ENCODE measurements at regions not wholly inside any gene's neighbourhood (a gene's known extent, or its start where the extent isn't known, plus 50 kb on each side); places are given as distances from the start of the nearest gene placed in this dataset.
A peak's percentile ranks its signal among the peaks of the same experiment; 100 is the strongest.

DNA sequence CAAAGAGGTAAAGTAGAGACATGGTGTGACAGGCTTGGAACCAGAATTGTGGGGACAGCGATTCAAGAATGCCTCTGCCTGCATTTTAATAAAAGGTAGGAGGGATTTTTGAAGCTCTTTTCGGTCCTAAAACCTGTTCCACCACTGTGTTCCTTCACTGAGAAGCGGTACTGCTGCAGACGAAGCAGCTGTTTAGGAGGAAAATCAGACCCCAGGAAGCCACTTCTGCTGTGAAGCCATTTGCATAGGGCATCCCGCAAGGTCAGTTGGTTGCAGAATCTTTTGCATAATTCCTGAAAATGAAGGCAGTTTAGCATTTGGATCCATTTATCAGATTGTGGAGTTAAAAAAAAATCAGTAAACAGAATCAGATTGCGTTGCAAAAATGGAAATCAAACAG, 183.3 kb upstream of the PRKCQ start:
- DNase-seq, result no peak

DNA sequence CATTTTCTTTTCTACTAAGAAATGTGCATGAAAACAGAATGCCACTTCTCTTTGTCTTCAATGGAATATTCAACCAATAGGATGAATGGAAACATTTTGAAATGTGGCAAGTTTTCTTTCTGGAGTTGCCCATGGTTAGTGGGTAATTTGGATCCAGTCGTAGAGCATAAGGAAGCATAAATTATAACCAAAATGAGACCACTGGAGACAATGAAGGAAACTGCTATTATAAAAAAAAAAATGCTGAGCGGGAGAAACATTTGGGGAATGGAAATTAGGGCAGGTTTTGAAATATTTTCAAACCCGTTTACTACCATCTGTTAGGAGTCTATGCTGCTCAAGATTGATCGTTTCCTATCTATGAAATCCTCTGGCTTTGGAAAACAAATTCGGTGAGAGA, 182.9 kb upstream of the PRKCQ start:
- DNase-seq, result no peak

DNA sequence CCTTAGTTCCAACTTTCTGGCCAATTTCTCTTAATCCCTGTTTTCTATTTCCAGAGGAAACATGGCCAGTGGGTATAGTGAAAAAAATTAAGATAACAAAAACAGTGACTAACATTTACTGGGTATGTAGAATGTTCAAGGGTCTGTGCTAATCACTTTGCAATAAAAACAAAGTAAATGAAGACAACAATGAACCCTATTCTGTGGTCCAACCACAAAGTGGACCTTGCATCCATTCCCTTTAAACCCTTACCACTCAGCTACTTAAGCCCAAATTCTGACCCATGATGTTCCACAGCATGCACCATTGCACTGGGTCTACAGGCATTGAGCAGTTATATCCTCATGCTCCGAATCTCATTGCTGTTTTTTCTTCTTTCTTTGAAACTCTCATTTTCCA, 179.9 kb upstream of the PRKCQ start:
- no peak for DNase-seq

DNA sequence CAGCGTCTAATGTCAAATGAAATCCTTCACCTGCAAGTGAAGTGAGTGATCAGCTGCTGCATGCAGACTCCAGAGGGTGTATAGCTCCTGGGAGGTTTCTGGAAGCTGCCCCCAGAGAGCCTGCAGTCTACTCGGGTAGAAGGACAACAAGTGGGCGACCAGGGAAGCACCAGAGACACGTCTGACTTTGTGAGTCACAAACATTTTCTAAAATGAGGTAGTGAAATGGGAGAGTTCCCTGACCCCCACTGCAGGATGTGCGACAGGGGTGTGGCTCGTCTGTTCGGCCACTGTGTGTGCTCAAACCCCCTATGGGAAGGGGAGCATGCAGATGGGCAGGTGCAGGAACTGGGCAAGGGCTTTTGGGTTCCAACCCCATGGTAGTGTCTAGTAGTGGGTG, 177.1 kb upstream of the PRKCQ start:
- no peak for DNase-seq

DNA sequence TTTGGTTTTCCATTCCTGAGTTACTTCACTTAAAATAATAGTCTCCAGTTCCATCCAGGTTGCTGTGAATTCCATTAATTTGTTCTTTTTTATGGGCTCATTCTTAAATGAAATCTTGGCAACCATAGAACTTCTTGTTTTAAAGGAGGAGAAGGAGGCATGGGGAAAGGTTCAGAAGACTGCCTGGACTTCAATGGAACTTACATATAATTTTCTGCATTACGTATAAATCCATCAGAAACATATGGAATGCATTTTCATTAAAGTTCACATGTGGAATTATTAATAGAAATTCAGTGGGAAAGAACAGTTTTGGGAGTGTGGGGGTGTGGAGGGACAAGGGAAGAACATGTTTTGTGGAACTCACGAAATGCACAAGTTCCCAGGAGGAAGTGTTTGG, 176.6 kb upstream of the PRKCQ start:
- DNase-seq, result no peak

DNA sequence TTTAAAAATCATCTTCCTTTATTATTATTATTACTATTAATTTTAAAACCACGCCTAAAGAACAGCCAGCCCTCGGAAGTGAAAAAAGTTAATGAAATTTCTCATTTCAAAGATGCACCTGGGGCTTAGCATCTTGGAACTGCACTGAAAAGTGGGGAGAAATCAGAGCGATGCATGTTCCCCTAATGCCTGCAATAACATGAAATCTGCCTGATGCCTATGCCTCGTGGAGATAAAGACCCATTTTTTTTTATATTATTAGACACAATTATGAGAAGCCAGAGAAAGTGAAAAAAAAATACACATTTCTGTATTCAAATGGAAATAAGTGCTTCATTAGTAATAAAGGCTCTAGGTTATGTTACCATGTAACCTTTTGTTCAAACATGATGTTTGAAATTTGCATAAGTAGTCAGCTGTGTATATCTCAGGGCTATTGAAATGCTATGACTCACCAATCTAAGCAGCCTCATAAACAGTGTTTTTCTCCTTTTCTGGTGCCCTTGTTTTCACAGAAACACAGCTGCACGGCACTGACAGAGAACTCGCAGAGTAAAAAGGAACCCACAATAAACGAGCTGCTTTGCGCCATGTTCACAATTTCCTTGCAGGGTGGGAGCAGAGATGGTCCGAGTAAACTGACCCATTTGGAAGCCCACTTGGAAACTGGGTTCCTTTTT, 175.8 kb upstream of the PRKCQ start:
- no peak for DNase-seq

DNA sequence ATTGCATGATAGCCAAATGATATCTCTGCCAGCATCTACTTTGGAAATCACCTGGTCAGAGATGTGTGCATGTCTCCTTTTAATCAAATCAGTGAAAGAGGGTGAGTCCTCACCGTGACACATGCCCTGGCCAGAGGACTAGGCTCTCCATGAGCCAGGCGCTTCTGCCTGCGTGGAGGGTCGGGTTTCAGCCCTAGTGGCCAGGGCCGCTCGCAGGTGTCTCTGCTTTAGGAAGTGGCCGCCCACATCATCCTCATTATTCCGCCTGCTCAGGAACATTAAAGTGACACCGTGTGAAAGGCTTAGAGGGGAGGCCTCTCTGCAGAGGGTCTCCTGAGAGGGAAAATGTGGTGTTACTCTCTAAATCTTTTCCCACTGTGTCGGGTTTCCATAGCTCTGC, 173.6 kb upstream of the PRKCQ start:
- DNase-seq, result no peak

DNA sequence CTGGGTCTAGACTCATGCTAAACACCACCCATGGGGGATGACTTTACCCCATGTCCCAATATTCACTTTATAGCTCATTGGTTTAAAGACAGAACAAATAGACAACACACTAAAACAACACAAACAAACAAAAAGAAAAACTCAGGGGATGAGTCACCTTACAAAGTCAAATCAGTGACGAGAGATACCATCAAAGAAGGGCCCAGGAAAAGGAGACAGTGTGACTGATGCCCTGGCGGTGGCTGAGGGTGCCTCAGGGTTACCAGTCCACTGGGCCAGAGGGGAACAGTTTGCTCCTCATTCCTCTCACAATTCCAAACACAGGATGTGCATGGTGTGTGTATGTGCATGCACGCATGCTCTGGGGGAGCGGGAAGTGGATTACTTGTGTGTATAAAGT, 171.3 kb upstream of the PRKCQ start:
- DNase-seq, result no peak

DNA sequence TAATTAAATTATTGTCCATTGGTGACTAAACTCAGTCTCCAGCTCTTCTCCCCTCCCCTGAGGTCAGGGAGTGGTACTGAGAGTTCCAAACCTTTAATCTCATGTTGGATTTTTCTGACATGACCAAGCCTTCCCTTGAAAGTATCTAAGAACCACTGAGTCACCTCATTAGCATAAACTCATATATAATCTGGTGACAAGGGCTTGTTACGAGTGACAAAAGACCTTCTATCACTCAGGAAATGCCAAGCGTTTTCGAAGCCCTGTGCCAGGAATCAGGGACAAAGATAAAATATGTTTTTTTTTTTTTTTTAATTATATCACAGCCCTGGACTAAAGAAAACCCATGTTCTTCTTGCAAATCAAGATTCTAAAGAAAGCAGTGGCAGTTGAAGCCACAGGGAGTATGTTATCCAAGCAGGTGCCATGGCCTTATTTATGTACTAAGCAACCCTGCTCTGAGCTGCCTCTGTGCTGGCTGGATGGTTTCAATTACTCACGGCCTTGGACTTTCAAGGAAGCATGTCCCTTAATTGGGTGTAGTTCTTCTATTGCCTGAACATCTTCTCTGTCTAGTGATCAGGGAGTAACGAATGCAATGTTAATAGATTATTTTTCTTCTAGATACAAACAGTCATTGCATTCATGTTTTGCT, 169.0 kb upstream of the PRKCQ start:
- DNase-seq, result no peak

DNA sequence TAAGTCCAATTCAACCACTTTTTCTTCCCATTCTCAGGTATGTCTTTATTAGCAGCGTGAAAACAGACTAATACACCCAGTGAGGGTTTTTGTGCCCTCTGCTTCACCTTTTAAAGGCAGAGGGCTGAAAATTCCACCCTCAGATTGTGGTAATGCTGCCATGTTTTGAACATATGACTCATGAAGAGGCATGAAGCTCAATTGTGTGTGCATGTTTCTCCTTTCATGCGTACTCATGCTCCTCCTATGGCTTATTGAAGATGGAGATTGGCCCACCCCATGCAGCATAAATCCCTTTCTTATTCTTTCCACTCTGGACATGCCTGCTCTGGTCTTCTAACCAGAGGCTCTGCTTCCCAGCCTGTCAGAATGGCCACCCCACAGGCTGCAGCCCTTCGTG, 168.0 kb upstream of the PRKCQ start:
- DNase-seq, result no peak

DNA sequence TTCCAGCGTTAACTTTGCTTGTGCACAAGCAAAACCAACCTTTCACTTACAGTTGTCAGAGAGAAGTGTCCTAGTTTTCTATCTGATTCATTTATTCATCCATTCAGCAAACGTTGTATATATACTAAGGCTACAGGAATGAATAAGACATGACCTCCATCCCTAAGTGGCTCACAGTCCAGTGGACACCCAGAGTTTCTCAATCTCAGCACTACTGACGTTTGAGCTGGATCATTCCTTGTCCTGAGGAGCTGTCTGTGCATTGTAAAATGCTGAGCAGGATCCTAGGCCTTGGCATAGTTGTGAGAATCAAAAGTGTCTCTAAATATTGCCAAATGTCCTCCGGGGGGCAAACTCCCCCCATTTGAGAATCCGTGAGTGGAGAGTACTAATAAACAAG, 166.7 kb upstream of the PRKCQ start:
- DNase-seq, result no peak

DNA sequence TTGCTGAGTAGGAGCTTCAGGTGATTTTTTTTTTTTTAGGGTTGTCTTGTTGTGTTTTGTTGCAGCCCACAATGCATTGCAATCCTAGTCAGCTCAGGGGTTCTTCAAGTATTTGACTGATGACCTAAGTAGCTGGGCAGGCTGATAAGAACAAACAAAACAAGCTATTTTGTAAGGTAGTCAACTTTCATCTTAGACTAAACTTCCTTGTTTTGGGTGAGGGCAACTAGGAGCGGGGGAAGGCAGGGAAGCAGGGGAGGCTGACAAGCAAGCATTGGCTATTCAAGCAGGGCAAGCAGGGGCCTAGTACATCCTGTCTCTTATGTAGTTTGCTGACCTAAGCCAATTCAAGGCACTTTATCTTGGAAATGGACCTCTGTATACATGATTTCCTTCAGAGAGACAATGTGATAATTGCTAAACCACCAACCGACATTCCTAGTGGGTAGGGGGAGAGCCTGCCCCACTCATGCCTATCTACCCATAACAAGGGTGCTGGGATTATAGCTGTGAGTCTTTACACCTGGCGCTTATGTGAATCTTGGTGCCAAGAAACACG, 163.3 kb upstream of the PRKCQ start:
- peak; percentile 2 for DNase-seq

DNA sequence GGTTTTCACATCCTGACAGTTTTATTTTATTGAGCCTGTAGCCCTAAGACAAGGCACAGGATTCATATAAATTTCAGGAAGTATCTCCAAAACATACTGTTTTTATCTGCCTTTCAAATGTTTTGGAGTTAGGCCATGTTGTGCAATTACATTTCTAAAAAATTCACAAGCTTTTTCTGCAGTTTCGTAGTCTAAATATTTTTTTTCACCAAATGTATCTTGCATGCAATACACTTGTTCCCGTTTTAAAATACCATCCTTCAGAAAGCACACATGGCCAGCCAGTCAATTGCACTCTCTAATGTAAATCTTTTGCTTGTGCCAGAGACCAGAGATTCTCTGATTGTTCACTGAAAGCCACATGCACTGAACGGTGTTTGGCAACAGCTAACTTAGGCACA, 161.5 kb upstream of the PRKCQ start:
- peak; percentile 35 for DNase-seq

DNA sequence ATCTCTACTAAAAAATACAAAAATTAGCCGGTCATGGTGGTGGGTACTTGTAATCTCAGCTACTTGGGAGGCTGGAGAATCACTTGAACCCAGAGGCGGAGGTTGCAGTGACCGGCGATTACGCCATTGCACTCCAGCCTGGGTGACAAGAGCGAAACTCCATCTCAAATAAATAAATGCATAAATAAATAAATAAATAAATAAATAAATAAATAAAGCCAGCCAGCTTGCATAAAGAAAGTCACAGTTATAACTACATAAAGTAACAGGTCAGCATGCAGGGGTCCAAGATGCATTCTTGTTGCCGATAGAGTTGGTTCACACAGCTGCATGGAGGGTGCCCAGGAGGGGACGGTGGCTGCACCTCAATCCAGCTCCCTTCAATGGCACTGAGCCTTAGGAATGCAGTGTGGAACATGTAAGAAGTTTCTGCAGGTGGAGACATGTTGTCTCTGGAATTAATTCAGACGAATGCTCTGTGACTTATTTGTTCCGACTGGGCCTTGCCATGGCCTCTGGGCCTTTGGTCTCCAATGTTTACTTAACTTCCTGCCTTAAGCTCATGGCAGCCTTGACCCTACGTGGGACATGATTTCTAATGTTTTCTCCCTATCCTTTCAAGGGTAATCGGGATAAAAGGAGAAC, 159.6 kb upstream of the PRKCQ start:
- no peak for DNase-seq

DNA sequence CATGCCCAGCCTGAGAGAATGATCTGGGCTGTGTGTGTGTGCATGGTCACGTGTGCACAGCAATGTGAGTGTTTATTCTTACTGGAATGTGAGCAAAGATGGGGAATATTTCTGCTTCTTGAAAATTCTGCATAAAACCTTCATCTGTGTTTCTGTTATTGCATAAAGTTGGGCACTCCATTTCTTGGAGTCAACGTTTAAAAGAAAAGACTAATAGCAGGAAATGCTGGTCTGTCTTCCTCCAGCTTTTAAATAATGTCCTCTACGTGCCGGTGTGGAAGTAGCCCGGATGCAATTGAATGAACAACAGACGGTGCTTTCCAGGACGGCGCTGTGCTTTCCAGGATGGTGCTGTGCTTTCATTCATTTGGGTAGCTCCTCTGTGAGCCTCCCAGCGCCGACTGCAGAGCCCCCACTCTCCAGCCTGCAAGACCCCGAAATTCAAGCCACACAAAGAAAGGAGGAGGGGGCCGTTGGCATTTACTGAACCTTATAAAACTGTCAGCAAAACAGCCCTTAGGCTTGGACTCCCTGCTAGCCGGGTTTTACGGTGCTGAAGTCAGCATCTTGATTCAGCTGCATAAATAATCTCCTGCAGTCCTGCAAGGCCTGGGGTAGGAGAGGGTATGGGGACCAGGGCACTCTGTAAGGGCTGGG, 158.2 kb upstream of the PRKCQ start:
- DNase-seq, result no peak

DNA sequence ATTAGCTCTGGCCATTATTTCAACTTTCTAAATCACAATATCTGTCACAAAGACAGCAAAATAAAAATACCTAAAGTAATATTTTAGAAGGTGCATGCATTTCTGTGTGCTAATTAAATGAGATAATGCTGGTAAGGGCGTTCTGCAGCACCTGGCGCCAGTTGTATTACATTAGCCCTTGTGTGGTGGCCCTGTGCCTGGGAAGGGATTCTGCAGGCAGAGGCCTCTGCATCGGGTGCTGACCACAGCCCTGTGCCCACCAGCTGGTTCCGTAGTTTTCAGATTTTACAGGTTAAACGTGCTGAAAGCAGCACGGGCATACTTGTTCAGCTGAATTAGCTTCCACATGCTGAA, 157.7 kb upstream of the PRKCQ start:
- no peak for DNase-seq

DNA sequence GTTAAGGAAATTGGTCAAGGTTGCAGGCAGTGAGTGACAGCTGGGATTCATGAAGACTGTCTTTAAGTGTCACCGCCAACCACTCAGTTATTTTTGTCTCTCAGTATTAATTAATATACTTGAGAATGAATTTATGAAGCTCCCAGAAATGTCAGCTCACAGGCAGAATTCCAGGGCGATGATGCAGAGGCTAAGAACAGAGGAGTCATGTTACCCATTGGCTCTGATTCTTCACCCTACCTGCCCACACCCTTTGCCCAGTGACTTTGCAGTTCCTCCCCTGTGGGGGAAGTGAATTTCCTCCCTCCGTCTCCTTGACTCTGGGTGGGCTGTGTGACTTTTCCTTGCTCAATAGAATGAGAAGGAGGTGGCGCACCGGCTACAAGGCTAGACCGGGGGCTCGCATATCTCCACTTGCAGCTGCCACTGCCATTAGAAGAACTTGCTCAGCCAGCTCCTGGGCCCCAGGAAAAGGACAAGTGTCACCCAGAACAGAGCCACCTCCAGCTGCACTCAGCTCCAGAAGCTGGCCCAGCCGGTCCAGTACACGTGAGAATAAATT, 157.1 kb upstream of the PRKCQ start:
- no peak for DNase-seq

DNA sequence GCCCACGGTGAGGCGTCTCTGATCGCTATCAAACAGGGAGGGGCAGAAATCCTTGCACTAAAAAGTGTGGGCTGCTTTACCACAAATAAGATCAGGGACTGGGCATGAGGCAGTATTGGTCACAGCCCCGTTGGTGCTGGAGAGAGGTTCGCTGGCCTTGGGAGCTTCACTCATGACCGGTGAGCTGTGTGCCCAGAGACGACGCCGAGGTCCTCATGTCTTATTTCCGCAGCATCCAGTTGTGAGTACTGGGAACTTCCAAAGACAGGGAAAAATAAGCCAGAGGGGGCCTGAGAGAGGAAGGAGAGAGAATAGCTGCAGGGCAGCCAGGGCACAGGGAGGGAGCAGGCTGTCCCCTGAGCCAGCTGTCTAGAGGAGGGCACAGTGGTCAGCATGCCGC, 154.2 kb upstream of the PRKCQ start:
- no peak for DNase-seq

DNA sequence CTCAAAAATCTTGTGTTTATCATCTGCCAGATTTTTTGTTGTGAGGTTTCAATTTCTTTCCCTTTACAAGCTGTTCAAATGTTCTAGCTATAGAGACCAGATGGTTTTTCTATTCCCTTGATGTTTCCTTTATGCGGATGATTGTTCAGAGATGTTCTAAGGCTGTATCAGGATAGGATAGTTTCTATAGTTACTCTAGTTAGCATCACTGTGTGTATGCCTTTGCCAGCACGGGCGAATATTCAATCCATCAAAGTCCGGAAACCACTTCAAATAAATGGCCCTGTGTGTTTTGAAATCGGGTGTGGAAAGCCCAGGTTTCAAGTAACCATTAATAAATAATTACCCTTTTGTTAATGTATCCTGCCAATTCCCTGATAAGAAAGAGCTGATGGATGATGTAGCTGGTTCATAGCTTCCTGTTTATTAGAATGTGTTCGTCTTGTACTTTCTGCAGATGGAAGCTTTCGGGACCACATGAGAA, 149.8 kb upstream of the PRKCQ start:
- DNase-seq, result no peak

DNA sequence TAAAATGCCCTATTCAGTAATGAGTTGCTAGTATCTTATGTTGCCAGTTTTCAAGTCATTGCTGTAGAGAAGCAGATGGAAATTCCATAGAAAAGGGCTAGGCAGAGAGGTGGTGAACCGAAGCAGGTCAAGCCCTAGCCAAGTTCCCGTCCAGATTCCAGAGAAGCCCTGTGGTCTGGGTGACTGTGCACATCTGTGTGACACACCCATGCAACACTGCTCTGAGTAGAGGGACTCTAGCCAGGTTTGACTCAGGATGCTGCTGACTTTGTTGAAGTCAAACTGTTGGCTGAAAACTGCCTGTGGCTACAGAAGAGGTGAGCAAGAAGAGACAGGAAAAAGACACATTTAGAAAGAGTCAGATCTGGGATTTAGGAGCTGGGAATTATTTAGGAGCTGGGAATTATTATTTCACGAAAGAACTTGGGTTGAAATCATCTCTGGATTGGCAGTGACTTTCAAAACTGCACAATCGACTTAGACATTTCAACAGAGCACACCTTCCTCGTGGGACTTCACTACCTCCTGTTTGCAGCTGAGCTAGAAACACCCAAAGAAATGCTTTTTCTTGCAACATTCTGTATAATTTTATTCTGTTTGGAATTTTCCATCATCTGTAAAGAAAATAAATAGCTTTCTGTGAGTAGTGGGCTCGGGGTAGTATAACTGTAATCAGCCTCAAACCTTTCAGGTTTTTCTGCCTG, 149.1 kb upstream of the PRKCQ start:
- no peak for DNase-seq

DNA sequence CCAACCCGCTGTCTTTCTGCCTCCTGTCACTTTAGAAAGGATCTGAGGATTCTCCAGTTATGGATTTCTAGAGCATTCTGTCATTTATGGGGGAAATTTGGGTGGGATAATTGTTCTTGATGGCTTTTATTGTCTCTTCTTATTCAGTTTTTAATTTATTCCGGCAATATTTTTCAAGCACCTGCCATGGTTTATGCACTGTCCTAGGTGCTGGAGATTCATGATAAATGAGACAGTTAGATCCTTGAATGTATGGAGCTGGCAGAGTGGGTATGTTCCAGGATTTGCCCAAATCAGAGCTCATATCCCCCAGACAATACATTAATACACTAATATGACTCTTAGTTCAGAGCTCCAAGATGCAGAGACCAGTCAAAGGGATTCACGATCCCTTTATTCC, 146.8 kb upstream of the PRKCQ start:
- DNase-seq, result no peak

DNA sequence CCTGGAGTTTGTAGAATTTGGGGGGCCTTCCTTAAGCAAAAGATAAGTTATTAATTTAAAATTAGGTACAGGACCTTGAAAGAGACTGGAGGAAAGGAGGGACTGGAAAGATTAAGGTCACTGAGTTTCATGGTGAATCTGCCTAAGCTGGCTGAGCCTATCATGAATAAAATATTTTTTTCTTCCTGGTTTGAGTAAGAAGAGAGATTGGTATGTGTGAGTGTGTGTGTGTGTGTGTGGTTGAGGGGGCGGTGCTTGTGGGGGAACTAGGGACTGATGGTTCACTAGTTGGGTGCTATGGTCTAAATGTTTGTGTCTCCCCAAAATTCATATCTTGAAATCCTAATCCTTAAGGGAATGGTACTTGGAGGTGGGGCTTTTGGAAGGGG, 142.5 kb upstream of the PRKCQ start:
- DNase-seq, result no peak

Measured in hematopoietic multipotent progenitor cell treated with erythropoietin and hydrocortisone succinate and interleukin-3 and kit ligand, for 6 days (in vitro differentiated cells).